H1 (cell line): ENCODE measurements at regions not wholly inside any gene's neighbourhood (a gene's known extent, or its start where the extent isn't known, plus 50 kb on each side); places are given as distances from the start of the nearest gene placed in this dataset.

Source experiments
- CTCF ChIA-PET: fragments of 300-600 bp; sonication (Branson Sonifier 250); formaldehyde crosslinking; loops from one replicate; lab custom pipeline; 2021; ENCODE audit not compliant: partially characterized antibody; lab: Charles Lee
- POLR2A ChIA-PET: fragments of 300-600 bp; sonication (Branson Sonifier 250); formaldehyde crosslinking; loops from one replicate; lab custom pipeline; 2021; ENCODE audit warnings: inconsistent platforms; ENCODE audit not compliant: partially characterized antibody; lab: Charles Lee
- DNase-seq, 2 experiments: peaks; one replicate each; pipeline versions ENCODE4 v3.0.0 to v3.0.0-alpha.2; 2010 to 2022; ENCODE audit warnings: low spot score in 2 of 2, low read depth in 1 of 2, mixed read lengths in 1 of 2
- FAIRE-seq: peaks from 2 replicates; lab custom pipeline; 2011; peaks lifted over from hg19 to GRCh38; lab: Jason Lieb, UNC
- H2AFZ ChIP-seq: 2 replicates; pipeline ENCODE4 v1.8.1; 2012; ENCODE audit warnings: low read length, inconsistent platforms
- H2AK5ac ChIP-seq: 2 replicates; pipeline ENCODE4 v1.6.1; 2013; ENCODE audit warnings: low read depth, low read length
- H2BK120ac ChIP-seq: replicated peaks from 2 replicates; pipeline ENCODE3; 2013; ENCODE audit warnings: low read depth, low read length, inconsistent platforms
- H2BK12ac ChIP-seq: 2 replicates; pipeline ENCODE4 v1.6.1; 2013; ENCODE audit warnings: low read depth, low read length
- H2BK15ac ChIP-seq: 2 replicates; pipeline ENCODE4 v1.6.1; 2013; ENCODE audit warnings: low read length
- H2BK20ac ChIP-seq: 2 replicates; pipeline ENCODE4 v1.6.1; 2013; ENCODE audit warnings: low read length
- H2BK5ac ChIP-seq: 2 replicates; pipeline ENCODE4 v1.6.1; 2013; ENCODE audit warnings: low read depth, low read length
- H3K14ac ChIP-seq: 2 replicates; pipeline ENCODE4 v1.6.1; 2013; ENCODE audit warnings: inconsistent platforms; ENCODE audit not compliant: insufficient read length
- H3K18ac ChIP-seq: 2 replicates; pipeline ENCODE4 v1.6.1; 2013; ENCODE audit warnings: low read length; ENCODE audit errors: extremely low read depth
- H3K23ac ChIP-seq: 2 replicates; pipeline ENCODE4 v1.6.1; 2013; ENCODE audit warnings: inconsistent platforms; ENCODE audit not compliant: insufficient read length
- H3K23me2 ChIP-seq: 2 replicates; pipeline ENCODE4 v1.6.1; 2013; ENCODE audit warnings: low read depth, low read length
- H3K27ac ChIP-seq: 2 replicates; pipeline ENCODE4 v1.6.1; 2011; ENCODE audit warnings: low read depth, low read length, inconsistent platforms
- H3K27me3 ChIP-seq, 4 experiments: replicated peaks in 1 of 4; 1 replicate in 1 of 4; 2 replicates in 3 of 4; pipeline versions ENCODE4 v1.6.1 to v1.8.1; 2011 to 2013; ENCODE audit warnings: low read length in 3 of 4, mild to moderate bottlenecking in 3 of 4, inconsistent platforms in 2 of 4, mixed read lengths in 2 of 4, moderate library complexity in 1 of 4; ENCODE audit not compliant: control insufficient read depth in 3 of 4, insufficient read depth in 3 of 4; ENCODE audit errors: extremely low read depth in 1 of 4
- H3K36me3 ChIP-seq, 4 experiments: 2 replicates each; pipeline versions ENCODE4 v1.6.1 to v1.8.1; 2011 to 2013; ENCODE audit warnings: mild to moderate bottlenecking in 4 of 4, low read length in 3 of 4, moderate library complexity in 2 of 4, control low read depth in 1 of 4, inconsistent platforms in 1 of 4; ENCODE audit not compliant: insufficient read depth in 4 of 4, control insufficient read depth in 2 of 4
- H3K4ac ChIP-seq: replicated peaks from 2 replicates; pipeline ENCODE3; 2013; ENCODE audit warnings: low read length, low read depth, mixed read lengths, inconsistent platforms; ENCODE audit not compliant: insufficient read length
- H3K4me1 ChIP-seq, 4 experiments: replicated peaks in 1 of 4; 1 replicate in 1 of 4; 2 replicates in 3 of 4; pipeline versions ENCODE4 v1.6.1 to v1.8.1; 2011 to 2013; ENCODE audit warnings: low read length in 3 of 4, inconsistent platforms in 2 of 4, mixed read lengths in 1 of 4; ENCODE audit not compliant: insufficient read depth in 4 of 4, control insufficient read depth in 3 of 4
- H3K4me2 ChIP-seq, 2 experiments: 2 replicates each; pipeline versions ENCODE4 v1.6.1 to v1.8.1; 2011 to 2013; ENCODE audit warnings: low read depth in 2 of 2, low read length in 2 of 2, control low read depth in 1 of 2, inconsistent platforms in 1 of 2, mild to moderate bottlenecking in 1 of 2; ENCODE audit not compliant: insufficient read depth in 1 of 2
- H3K4me3 ChIP-seq, 4 experiments: fragments of 200-600, 300-600 bp in 1 of 4; sonication (generic), shearing (Covaris generic), sonication (Bioruptor Twin) in 1 of 4; 2 replicates each; pipeline versions ENCODE4 v1.5.1 to v1.8.1; 2011 to 2016; ENCODE audit warnings: low read length in 4 of 4, low read depth in 3 of 4, control low read depth in 2 of 4, inconsistent platforms in 2 of 4, mild to moderate bottlenecking in 2 of 4, mixed read lengths in 1 of 4, moderate library complexity in 1 of 4; ENCODE audit not compliant: insufficient read depth in 2 of 4; ENCODE audit errors: extremely low read depth in 1 of 4
- H3K56ac ChIP-seq: replicated peaks from 2 replicates; pipeline ENCODE3; 2013; ENCODE audit warnings: low read depth, mild to moderate bottlenecking, mixed read lengths, low read length, inconsistent platforms; ENCODE audit not compliant: insufficient read length
- H3K79me1 ChIP-seq: 2 replicates; pipeline ENCODE4 v1.6.1; 2013; ENCODE audit warnings: low read depth, low read length, control low read depth
- H3K79me2 ChIP-seq, 2 experiments: 2 replicates each; pipeline versions ENCODE4 v1.6.1 to v1.8.1; 2012 to 2013; ENCODE audit warnings: low read length in 2 of 2, mild to moderate bottlenecking in 2 of 2, inconsistent platforms in 1 of 2; ENCODE audit not compliant: insufficient read depth in 2 of 2, control insufficient read depth in 1 of 2
- H3K9ac ChIP-seq, 4 experiments: replicated peaks in 1 of 4; 1 replicate in 1 of 4; 2 replicates in 3 of 4; pipeline versions ENCODE4 v1.6.1 to v1.8.1; 2011 to 2013; ENCODE audit warnings: low read depth in 3 of 4, low read length in 3 of 4, control low read depth in 2 of 4, mild to moderate bottlenecking in 2 of 4, moderate library complexity in 2 of 4, inconsistent platforms in 1 of 4; ENCODE audit errors: extremely low read depth in 1 of 4
- H3K9me3 ChIP-seq, 2 experiments: 2 replicates each; pipeline versions ENCODE4 v1.6.1 to v1.8.1; 2012 to 2013; ENCODE audit warnings: mild to moderate bottlenecking in 2 of 2, moderate library complexity in 2 of 2, control low read depth in 1 of 2, inconsistent platforms in 1 of 2, low read depth in 1 of 2, low read length in 1 of 2, mixed read lengths in 1 of 2; ENCODE audit not compliant: insufficient read depth in 2 of 2
- H4K20me1 ChIP-seq, 2 experiments: replicated peaks in 1 of 2; 2 replicates each; pipeline versions ENCODE3 to v1.8.1; 2011 to 2013; ENCODE audit warnings: inconsistent platforms in 2 of 2, low read length in 2 of 2, mild to moderate bottlenecking in 1 of 2; ENCODE audit not compliant: insufficient read depth in 2 of 2, control insufficient read depth in 1 of 2
- H4K5ac ChIP-seq: 2 replicates; pipeline ENCODE4 v1.6.1; 2013; ENCODE audit warnings: low read length, low read depth, mixed read lengths, inconsistent platforms; ENCODE audit not compliant: insufficient read length
- H4K8ac ChIP-seq: 2 replicates; pipeline ENCODE4 v1.8.0; 2013; ENCODE audit warnings: mild to moderate bottlenecking, moderate library complexity, low read length, inconsistent platforms; ENCODE audit not compliant: insufficient read depth; ENCODE audit errors: extremely low read depth
- H4K91ac ChIP-seq: replicated peaks from 2 replicates; pipeline ENCODE3; 2013; ENCODE audit warnings: low read length, mixed read lengths, inconsistent platforms; ENCODE audit not compliant: insufficient read length
- ASH2L ChIP-seq: fragments of 200-600, 300-600 bp; sonication (generic); IDR thresholded peaks from one replicate; pipeline ENCODE4 v1.7.1; 2017; ENCODE audit warnings: low read length
- HDAC2 ChIP-seq, 2 experiments: fragments of 300-600 bp in 1 of 2; sonication (generic) in 1 of 2; IDR thresholded peaks; 2 replicates each; pipeline ENCODE4 v1.6.1; 2011 to 2012; ENCODE audit warnings: low read depth in 2 of 2, low read length in 2 of 2, mild to moderate bottlenecking in 2 of 2, moderate library complexity in 2 of 2, borderline replicate concordance in 1 of 2, inconsistent platforms in 1 of 2
- RAD21 ChIP-seq, 2 experiments: IDR thresholded peaks in 1 of 2; conservative IDR thresholded peaks in 1 of 2; 2 replicates each; pipeline ENCODE4 v1.6.1; 2011; ENCODE audit warnings: low read depth in 2 of 2, low read length in 2 of 2, improper control_type of control experiment in 1 of 2, inconsistent platforms in 1 of 2, mild to moderate bottlenecking in 1 of 2, moderate library complexity in 1 of 2
- SRF ChIP-seq: IDR thresholded peaks from 2 replicates; pipeline ENCODE4 v1.6.1; 2011; ENCODE audit warnings: mild to moderate bottlenecking, low read depth, low read length, moderate library complexity
- TAF7 ChIP-seq: optimal IDR thresholded peaks from 2 replicates; pipeline ENCODE3; 2011; ENCODE audit warnings: low read depth, mild to moderate bottlenecking, inconsistent platforms, low read length, moderate library complexity, borderline replicate concordance
- WGBS, 2 experiments: shearing (Covaris generic) in 1 of 2; methylation state at CpG; one replicate each; pipeline versions ENCODE4 v1.1.6 to v1.1.7; 2013 to 2015; ENCODE audit warnings: low lambda C conversion rate in 2 of 2, mixed read lengths in 2 of 2, inconsistent platforms in 1 of 2, low coverage in 1 of 2, missing lambda C conversion rate in 1 of 2; ENCODE audit not compliant: insufficient replicate concordance in 2 of 2, insufficient coverage in 1 of 2, insufficient read length in 1 of 2; ENCODE audit errors: extremely low coverage in 1 of 2, missing lambda C conversion rate in 1 of 2; 5-methylcytosine and 5-hydroxymethylcytosine counted together
- TF ChIP-seq, protein P1 (sequence below): IDR thresholded peaks from 2 replicates; pipeline ENCODE4 v1.6.1; 2012; ENCODE audit warnings: low read length, inconsistent platforms

DNA sequence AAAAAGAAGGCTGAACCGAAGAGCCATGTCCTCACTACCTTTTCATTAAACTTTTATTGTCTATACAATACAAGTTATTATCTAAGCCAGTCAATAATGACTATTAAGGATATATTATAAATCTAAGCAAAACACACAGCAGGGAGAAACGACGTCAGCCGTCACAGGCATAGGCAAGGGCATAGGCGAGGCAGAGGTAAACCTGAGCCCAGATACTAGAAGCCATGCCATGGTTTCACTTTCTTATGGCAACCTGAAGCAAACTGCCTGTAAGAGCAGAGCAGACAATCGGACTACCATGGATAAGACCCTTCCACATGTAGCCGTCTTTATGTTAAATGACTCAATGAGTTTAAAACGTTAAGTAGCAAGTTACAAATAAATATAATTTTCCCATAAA lies 238.5 kb upstream of the ZNF521 start:
- Histone ChIP-seq H3K79me2 (no peaks in the 10 kb centered on the region), H2BK5ac (no peak overlapping the region), H3K56ac (no peak overlapping the region), H2BK120ac (no peak overlapping the region), H3K79me1 (no peaks in the 10 kb centered on the region), H2BK12ac (no peak overlapping the region), H4K91ac (no peak overlapping the region), H2BK15ac (no peak overlapping the region), H3K18ac (no peak overlapping the region), H2BK20ac (no peak overlapping the region), H2AFZ (no peak overlapping the region), H3K27me3 (no peaks in the 10 kb centered on the region), H3K9me3 (peaks cover 6 to 18% of the 10 kb centered on the region in 2 experiments; a peak in 3 of 4 replicates), H4K20me1 (no peaks in the 10 kb centered on the region), H3K9ac (no peak overlapping the region), H3K4me1 (no peaks in the 10 kb centered on the region), H3K23me2 (no peaks in the 10 kb centered on the region), H2AK5ac (no peak overlapping the region), H3K4me2 (no peak overlapping the region), H3K36me3 (peaks cover 0 to 4% (median 0%) of the 10 kb centered on the region in 4 experiments; a peak in 1 of 8 replicates), H3K27ac (no peak overlapping the region), H3K4ac (no peak overlapping the region), H4K8ac (no peak overlapping the region), H4K5ac (no peak overlapping the region), H3K14ac (no peak overlapping the region), H3K23ac (no peak overlapping the region), H3K4me3 (no peak overlapping the region)
- DNase-seq (no peak), FAIRE-seq (no peak)
- no peak for TF ChIP-seq ASH2L
- no peak for TF ChIP-seq SRF
- no peak for TF ChIP-seq RAD21 (IDR thresholded peaks at IDR 0.05 in 1 of 2, conservative IDR thresholded peaks at IDR 0.05 in 1 of 2; ENCODE audit: low read depth in 2 of 2, low read length in 2 of 2)
- no peak for TF ChIP-seq TAF7
- TF ChIP-seq, protein P1, sequence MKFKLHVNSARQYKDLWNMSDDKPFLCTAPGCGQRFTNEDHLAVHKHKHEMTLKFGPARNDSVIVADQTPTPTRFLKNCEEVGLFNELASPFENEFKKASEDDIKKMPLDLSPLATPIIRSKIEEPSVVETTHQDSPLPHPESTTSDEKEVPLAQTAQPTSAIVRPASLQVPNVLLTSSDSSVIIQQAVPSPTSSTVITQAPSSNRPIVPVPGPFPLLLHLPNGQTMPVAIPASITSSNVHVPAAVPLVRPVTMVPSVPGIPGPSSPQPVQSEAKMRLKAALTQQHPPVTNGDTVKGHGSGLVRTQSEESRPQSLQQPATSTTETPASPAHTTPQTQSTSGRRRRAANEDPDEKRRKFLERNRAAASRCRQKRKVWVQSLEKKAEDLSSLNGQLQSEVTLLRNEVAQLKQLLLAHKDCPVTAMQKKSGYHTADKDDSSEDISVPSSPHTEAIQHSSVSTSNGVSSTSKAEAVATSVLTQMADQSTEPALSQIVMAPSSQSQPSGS = no peak
- TF ChIP-seq HDAC2 (IDR thresholded peaks at IDR 0.05; ENCODE audit: borderline replicate concordance in 1 of 2, low read depth in 2 of 2, low read length in 2 of 2) = no peak
- ChIA-PET POLR2A (no interaction called here), CTCF (interaction anchor here (0.7 kb wide), 1 partner anchor 616 kb away, joined by 5 read pairs; no protein-coding TSS in a partner anchor)
- 85% methylated on average over 8 of the region's 8 CpGs; no CpG with 5 or more reads in 1 of the 2 experiments for WGBS, 2 experiments
